K562 (cell line): ENCODE measurements at regions not wholly inside any gene's neighbourhood (a gene's known extent, or its start where the extent isn't known, plus 50 kb on each side); places are given as distances from the start of the nearest gene placed in this dataset.

Source experiments
- AFF1 ChIP-seq, 2 experiments: fragments of 450-650 bp; IDR thresholded peaks; 2 replicates each; pipeline ENCODE4 v1.6.1; 2018; ENCODE audit warnings: mild to moderate bottlenecking in 2 of 2, low read depth in 1 of 2; ENCODE audit not compliant: partially characterized antibody in 2 of 2
- CTBP1 ChIP-seq: fragments of 450-650 bp; IDR thresholded peaks from 2 replicates; pipeline ENCODE4 v1.6.1; 2016; ENCODE audit warnings: borderline replicate concordance
- MEIS2 ChIP-seq: fragments of 450-650 bp; IDR thresholded peaks from 2 replicates; pipeline ENCODE4 v1.6.1; 2014; ENCODE audit warnings: mild to moderate bottlenecking; ENCODE audit not compliant: partially characterized antibody
- PML ChIP-seq: IDR thresholded peaks from 2 replicates; pipeline ENCODE4 v1.6.1; 2012; ENCODE audit warnings: low read length, inconsistent platforms
- POLR2B ChIP-seq: fragments of 450-650 bp; IDR thresholded peaks from 2 replicates; pipeline ENCODE4 v1.6.1; 2018; ENCODE audit warnings: low read depth; ENCODE audit not compliant: partially characterized antibody
- RAD21 ChIP-seq, 2 experiments: fragments of 250-450 bp in 1 of 2; fragments of 450-650 bp in 1 of 2; sonication (Bioruptor Pico) in 1 of 2; formaldehyde crosslinking in 1 of 2; IDR thresholded peaks in 1 of 2; conservative IDR thresholded peaks in 1 of 2; 2 replicates each; pipeline versions ENCODE4 v1.4.0 to v1.8.0; 2020 to 2022; ENCODE audit warnings: mild to moderate bottlenecking in 2 of 2, moderate library complexity in 1 of 2
- RBM39 ChIP-seq: fragments of 200-400 bp; formaldehyde crosslinking; optimal IDR thresholded peaks from 2 replicates; pipeline ENCODE3; 2018; ENCODE audit warnings: low read depth, low read length
- TAF9B ChIP-seq: fragments of 450-650 bp; IDR thresholded peaks from 2 replicates; pipeline ENCODE4 v1.6.1; 2018; ENCODE audit warnings: mild to moderate bottlenecking; ENCODE audit not compliant: partially characterized antibody
- TRIM24 ChIP-seq, 2 experiments: fragments of 450-650 bp; IDR thresholded peaks; 2 replicates each; pipeline ENCODE4 v1.6.1; 2016
- U2AF1 ChIP-seq: fragments of 200-400 bp; formaldehyde crosslinking; optimal IDR thresholded peaks from 2 replicates; pipeline ENCODE3; 2017; ENCODE audit warnings: mild to moderate bottlenecking, low read depth, low read length, moderate library complexity
- ZBTB1 ChIP-seq: sonication (generic); formaldehyde crosslinking; IDR thresholded peaks from 2 replicates; pipeline ENCODE4 v1.8.1; 2023; ENCODE audit warnings: missing genetic modification reagents, low read depth, mild to moderate bottlenecking, borderline replicate concordance
- ZFX ChIP-seq: sonication (generic); formaldehyde crosslinking; IDR thresholded peaks from 2 replicates; pipeline ENCODE4 v1.8.0; 2022; ENCODE audit warnings: mild to moderate bottlenecking, missing genetic modification reagents, moderate library complexity
- ZNF318 ChIP-seq, 2 experiments: fragments of 450-650 bp; IDR thresholded peaks; 2 replicates each; pipeline ENCODE4 v1.6.1; 2016; ENCODE audit warnings: mild to moderate bottlenecking in 2 of 2, borderline replicate concordance in 1 of 2, low read depth in 1 of 2, moderate library complexity in 1 of 2
- ZNF551 ChIP-seq: fragments of 250-450 bp; sonication (Bioruptor Pico); IDR thresholded peaks from 2 replicates; pipeline ENCODE4 v1.5.0; 2021; ENCODE audit warnings: mild to moderate bottlenecking, moderate library complexity
- ZNF586 ChIP-seq: fragments of 450-650 bp; formaldehyde crosslinking; conservative IDR thresholded peaks from 2 replicates; pipeline ENCODE4 v1.4.0; 2020; ENCODE audit warnings: mild to moderate bottlenecking, moderate library complexity
- ZZZ3 ChIP-seq: fragments of 450-650 bp; IDR thresholded peaks from 2 replicates; pipeline ENCODE4 v1.6.1; 2016; ENCODE audit warnings: antibody characterized with exemption, mild to moderate bottlenecking, moderate library complexity

- TF ChIP-seq ZNF318 (IDR thresholded peaks at IDR 0.05; ENCODE audit: borderline replicate concordance in 1 of 2, low read depth in 1 of 2): no peak
- no peak for TF ChIP-seq ZBTB1
- TF ChIP-seq CTBP1: no peak
- peak; percentile 95 for TF ChIP-seq POLR2B
- TF ChIP-seq ZNF586 (CRISPR knock-in tag): no peak
- no peak for TF ChIP-seq TRIM24 (IDR thresholded peaks at IDR 0.05)
- no peak for TF ChIP-seq ZZZ3
- TF ChIP-seq ZFX (CRISPR knock-in tag): peak; percentile 91
- no peak for TF ChIP-seq RAD21 (CRISPR knock-in tag; conservative IDR thresholded peaks at IDR 0.05 in 1 of 2, IDR thresholded peaks at IDR 0.05 in 1 of 2)
- TF ChIP-seq AFF1 (IDR thresholded peaks at IDR 0.05; ENCODE audit: low read depth in 1 of 2, partially characterized antibody in 2 of 2): no peak
- TF ChIP-seq MEIS2: no peak
- peak; percentile 91 for TF ChIP-seq TAF9B
- no peak for TF ChIP-seq ZNF551 (CRISPR knock-in tag)
- no peak for TF ChIP-seq U2AF1
- peak; percentile 80; the same call in 1 of the 2 replicates for TF ChIP-seq PML
- TF ChIP-seq RBM39: no peak
Observed at GRCh38 chr16:31713071-31713944, 160.3 kb upstream of the ZNF267 start (continued).
